ENCODE measurements at regions not wholly inside any gene's neighbourhood (a gene's known extent, or its start where the extent isn't known, plus 50 kb on each side); places are given as distances from the start of the nearest gene placed in this dataset.

DNA sequence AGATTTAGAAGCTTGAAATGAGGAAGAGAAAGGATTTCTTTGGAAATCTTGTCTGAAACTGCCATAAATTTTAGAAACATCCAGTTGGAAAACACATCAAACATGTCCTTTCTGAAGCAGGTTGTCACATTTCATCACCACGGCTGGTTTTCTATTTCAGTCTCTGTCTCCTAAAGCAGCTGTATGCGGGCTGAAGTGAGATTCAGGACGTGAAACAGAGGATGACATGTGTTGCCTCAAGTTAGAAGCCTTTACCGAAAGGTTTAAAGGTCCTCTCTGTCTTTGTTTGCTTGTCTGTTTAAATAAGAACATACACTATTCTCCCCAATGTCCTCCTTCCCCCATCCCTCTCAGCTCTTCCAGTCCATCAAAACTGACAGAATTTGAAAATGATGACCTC, 141.9 kb downstream of the SQOR start:
- intact Hi-C loops (cut with micrococcal nuclease) = no loop called here
- Histone ChIP-seq H2AFZ (ENCODE audit: insufficient read depth, low read depth, low read length, poor library complexity, severe bottlenecking) (no peak overlapping the region), H3K27ac (ENCODE audit: low read length in 2 of 2) (no peak overlapping the region), H3K79me2 (ENCODE audit: control insufficient read depth, insufficient read depth, low read length) (no peaks in the 10 kb centered on the region), H3K27me3 (replicated peaks in 1 of 4; ENCODE audit: control extremely low read depth in 1 of 4, control insufficient read depth in 3 of 4, insufficient read depth in 4 of 4, low read length in 3 of 4) (peaks cover 0 to 4% (median under 1%) of the 10 kb centered on the region in 4 experiments), H4K20me1 (ENCODE audit: control insufficient read depth, insufficient read depth, low read length, poor library complexity, severe bottlenecking) (no peaks in the 10 kb centered on the region), H3K4me2 (replicated peaks; ENCODE audit: low read depth, low read length, poor library complexity, severe bottlenecking) (no peak overlapping the region), H3K36me3 (replicated peaks in 1 of 2; ENCODE audit: control extremely low read depth in 1 of 2, control insufficient read depth in 1 of 2, extremely low read depth in 1 of 2, insufficient read depth in 2 of 2, low read length in 1 of 2) (no peaks in the 10 kb centered on the region), H3K9me3 (ENCODE audit: control extremely low read depth in 1 of 3, control insufficient read depth in 2 of 3, insufficient read depth in 1 of 3, low read length in 2 of 3) (no peaks in the 10 kb centered on the region), H3K9ac (ENCODE audit: low read length) (no peak overlapping the region), H3K4me1 (ENCODE audit: control insufficient read depth in 2 of 2, insufficient read depth in 2 of 2, low read length in 2 of 2) (no peaks in the 10 kb centered on the region), H3K4me3 (ENCODE audit: control extremely low read depth in 1 of 5, extremely low read depth in 1 of 5, insufficient read depth in 1 of 5, low read depth in 2 of 5, low read length in 4 of 5) (no peak overlapping the region)
- TF ChIP-seq, protein P1, sequence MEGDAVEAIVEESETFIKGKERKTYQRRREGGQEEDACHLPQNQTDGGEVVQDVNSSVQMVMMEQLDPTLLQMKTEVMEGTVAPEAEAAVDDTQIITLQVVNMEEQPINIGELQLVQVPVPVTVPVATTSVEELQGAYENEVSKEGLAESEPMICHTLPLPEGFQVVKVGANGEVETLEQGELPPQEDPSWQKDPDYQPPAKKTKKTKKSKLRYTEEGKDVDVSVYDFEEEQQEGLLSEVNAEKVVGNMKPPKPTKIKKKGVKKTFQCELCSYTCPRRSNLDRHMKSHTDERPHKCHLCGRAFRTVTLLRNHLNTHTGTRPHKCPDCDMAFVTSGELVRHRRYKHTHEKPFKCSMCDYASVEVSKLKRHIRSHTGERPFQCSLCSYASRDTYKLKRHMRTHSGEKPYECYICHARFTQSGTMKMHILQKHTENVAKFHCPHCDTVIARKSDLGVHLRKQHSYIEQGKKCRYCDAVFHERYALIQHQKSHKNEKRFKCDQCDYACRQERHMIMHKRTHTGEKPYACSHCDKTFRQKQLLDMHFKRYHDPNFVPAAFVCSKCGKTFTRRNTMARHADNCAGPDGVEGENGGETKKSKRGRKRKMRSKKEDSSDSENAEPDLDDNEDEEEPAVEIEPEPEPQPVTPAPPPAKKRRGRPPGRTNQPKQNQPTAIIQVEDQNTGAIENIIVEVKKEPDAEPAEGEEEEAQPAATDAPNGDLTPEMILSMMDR (IDR thresholded peaks at IDR 0.05) = no peak
- no peak for TF ChIP-seq EZH2 (IDR thresholded peaks at IDR 0.05; ENCODE audit: borderline replicate concordance, insufficient read depth, low read depth, low read length, poor library complexity, severe bottlenecking)
- peaks cover 4% of the 10 kb centered on the region for H3K27me3 Mint-ChIP-seq
- no peak overlapping the region for H3K4me3 Mint-ChIP-seq
- no peaks in the 10 kb centered on the region for H3K4me1 Mint-ChIP-seq
- no peak for ATAC-seq (ENCODE audit: low read depth)
- POLR2A ChIA-PET = no interaction called here
- H3K27ac Mint-ChIP-seq = no peak overlapping the region
- no peak for DNase-seq
- CTCF ChIA-PET = no interaction called here
- no peaks in the 10 kb centered on the region for H3K9me3 Mint-ChIP-seq (ENCODE audit: insufficient read depth)
- 92% methylated on average over 2 of the region's 4 CpGs for WGBS (ENCODE audit: insufficient coverage)

DNA sequence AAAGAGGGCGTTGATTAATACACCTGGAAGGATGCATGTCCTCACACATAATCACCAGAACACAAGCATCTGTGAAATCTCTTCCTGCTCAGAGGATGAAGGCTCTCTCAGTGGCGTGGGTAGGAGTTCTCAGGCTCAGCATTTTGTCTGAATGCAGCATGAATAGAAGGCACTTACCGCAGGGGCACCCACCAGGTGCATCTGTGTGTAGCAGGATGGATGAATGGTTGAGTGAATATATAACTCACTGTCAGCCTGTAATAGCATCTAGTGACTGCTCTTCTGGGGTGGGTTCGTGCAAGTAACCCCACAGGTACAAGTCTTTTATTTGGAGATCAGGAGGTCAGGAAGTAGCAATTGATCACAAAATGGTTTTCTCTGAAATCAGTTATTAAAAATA, 143.0 kb downstream of the SQOR start:
- Mint-ChIP-seq H3K4me1 (no peaks in the 10 kb centered on the region), H3K4me3 (no peak overlapping the region), H3K27ac (no peak overlapping the region), H3K27me3 (peaks cover 7% of the 10 kb centered on the region), H3K9me3 (ENCODE audit: insufficient read depth) (no peaks in the 10 kb centered on the region)
- no peak overlapping the region for H2AFZ ChIP-seq (ENCODE audit: insufficient read depth, low read depth, low read length, poor library complexity, severe bottlenecking)
- no peak overlapping the region for H3K4me2 ChIP-seq (replicated peaks; ENCODE audit: low read depth, low read length, poor library complexity, severe bottlenecking)
- H3K9ac ChIP-seq (ENCODE audit: low read length) = no peak overlapping the region
- no peaks in the 10 kb centered on the region for H3K9me3 ChIP-seq (ENCODE audit: control extremely low read depth in 1 of 3, control insufficient read depth in 2 of 3, insufficient read depth in 1 of 3, low read length in 2 of 3)
- no peaks in the 10 kb centered on the region for H4K20me1 ChIP-seq (ENCODE audit: control insufficient read depth, insufficient read depth, low read length, poor library complexity, severe bottlenecking)
- H3K27me3 ChIP-seq (replicated peaks in 1 of 4; ENCODE audit: control extremely low read depth in 1 of 4, control insufficient read depth in 3 of 4, insufficient read depth in 4 of 4, low read length in 3 of 4) = peaks cover 0 to 6% (median 0%) of the 10 kb centered on the region in 4 experiments
- H3K79me2 ChIP-seq (ENCODE audit: control insufficient read depth, insufficient read depth, low read length) = no peaks in the 10 kb centered on the region
- no peak for DNase-seq
- ATAC-seq (ENCODE audit: low read depth) = no peak
- 70% methylated on average over 3 of the region's 4 CpGs for WGBS (ENCODE audit: insufficient coverage)
- H3K27ac ChIP-seq (ENCODE audit: low read length in 2 of 2) = no peak overlapping the region
- intact Hi-C loops (cut with micrococcal nuclease) = no loop called here
- H3K36me3 ChIP-seq (replicated peaks in 1 of 2; ENCODE audit: control extremely low read depth in 1 of 2, control insufficient read depth in 1 of 2, extremely low read depth in 1 of 2, insufficient read depth in 2 of 2, low read length in 1 of 2) = no peaks in the 10 kb centered on the region
- POLR2A ChIA-PET = no interaction called here
- CTCF ChIA-PET = no interaction called here
- TF ChIP-seq, protein P1 (IDR thresholded peaks at IDR 0.05) = no peak
- TF ChIP-seq EZH2 (IDR thresholded peaks at IDR 0.05; ENCODE audit: borderline replicate concordance, insufficient read depth, low read depth, low read length, poor library complexity, severe bottlenecking) = no peak
- H3K4me3 ChIP-seq (ENCODE audit: control extremely low read depth in 1 of 5, extremely low read depth in 1 of 5, insufficient read depth in 1 of 5, low read depth in 2 of 5, low read length in 4 of 5) = no peak overlapping the region
- H3K4me1 ChIP-seq (ENCODE audit: control insufficient read depth in 2 of 2, insufficient read depth in 2 of 2, low read length in 2 of 2) = no peaks in the 10 kb centered on the region

All from B cell (primary cell).